Testis (tissue), 2 donors: ENCODE measurements at regions not wholly inside any gene's neighbourhood (a gene's known extent, or its start where the extent isn't known, plus 50 kb on each side); places are given as distances from the start of the nearest gene placed in this dataset.

Experiments
- DNase-seq: peaks from one replicate; pipeline ENCODE4 v3.0.0-alpha.2; 2019
- H3K27ac ChIP-seq, 2 donors: fragments of 200-600 bp; sonication (generic); one replicate each; pipeline ENCODE4 v1.5.1; 2019
- H3K27me3 ChIP-seq: fragments of 200-600 bp; sonication (generic); one replicate; pipeline ENCODE4 v1.5.1; 2019
- H3K36me3 ChIP-seq: fragments of 200-600 bp; sonication (generic); one replicate; pipeline ENCODE4 v1.5.1; 2017; ENCODE audit warnings: low read depth; ENCODE audit errors: missing control alignments
- H3K4me1 ChIP-seq: fragments of 200-600 bp; sonication (generic); one replicate; pipeline ENCODE4 v1.5.1; 2019
- H3K4me3 ChIP-seq, 2 donors: fragments of 200-600 bp; sonication (generic); one replicate each; pipeline ENCODE4 v1.5.1; 2017 to 2019
- H3K9me3 ChIP-seq: fragments of 200-600 bp; sonication (generic); one replicate; pipeline ENCODE4 v1.5.1; 2017
- POLR2A ChIP-seq: fragments of 450-650 bp; IDR thresholded peaks from one replicate; pipeline ENCODE4 v1.6.1; 2017; ENCODE audit warnings: antibody characterized with exemption, mild to moderate bottlenecking, moderate library complexity
- WGBS, 2 donors: methylation state at CpG; one replicate each; pipeline ENCODE4 v1.1.5; 2018; 5-methylcytosine and 5-hydroxymethylcytosine counted together
- intact Hi-C: fragments of 100-400 bp; cut with DNase I; formaldehyde crosslinking; loops from one replicate; pipeline ENCODE4 v1.15.1; 2023; ENCODE audit warnings: low total_unique reads
- TF ChIP-seq, protein P1 (sequence below), 3 experiments: fragments of 450-650 bp in 2 of 3; fragments of 200-600 bp in 1 of 3; sonication (generic) in 1 of 3; IDR thresholded peaks; one replicate each; pipeline ENCODE4 v1.5.1; 2016 to 2019; ENCODE audit warnings: antibody characterized with exemption in 3 of 3, mild to moderate bottlenecking in 2 of 3, moderate library complexity in 1 of 3

DNA sequence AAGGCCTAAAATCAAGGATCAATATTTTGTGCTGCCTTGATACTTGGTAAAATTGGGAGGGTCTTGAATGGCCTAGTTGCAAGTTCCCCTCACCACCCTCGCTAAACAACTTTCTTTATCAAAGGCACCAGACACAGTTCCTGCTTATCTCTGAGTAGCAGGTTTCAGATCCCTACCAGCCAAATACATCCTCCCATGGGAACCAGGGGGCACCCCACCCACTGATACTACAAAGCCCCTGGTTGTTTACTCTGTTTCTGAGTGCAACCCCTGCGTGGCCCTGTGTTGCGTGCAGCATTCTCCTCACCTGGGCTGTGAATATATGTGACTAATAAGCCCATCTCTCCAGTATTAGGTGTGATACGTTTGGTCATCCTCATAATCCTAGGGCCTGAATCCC, 314.9 kb downstream of the DRD1 start:
- intact Hi-C loops = no loop called here
- Histone ChIP-seq H3K27me3 (no peaks in the 10 kb centered on the region), H3K4me3 (no peak overlapping the region), H3K4me1 (no peaks in the 10 kb centered on the region), H3K36me3 (no peaks in the 10 kb centered on the region), H3K27ac (no peak overlapping the region), H3K9me3 (no peaks in the 10 kb centered on the region)
- WGBS, 2 donors = 83 to 85% methylated on average over 4 of the region's 4 CpGs
- TF ChIP-seq POLR2A = no peak
- TF ChIP-seq, protein P1, sequence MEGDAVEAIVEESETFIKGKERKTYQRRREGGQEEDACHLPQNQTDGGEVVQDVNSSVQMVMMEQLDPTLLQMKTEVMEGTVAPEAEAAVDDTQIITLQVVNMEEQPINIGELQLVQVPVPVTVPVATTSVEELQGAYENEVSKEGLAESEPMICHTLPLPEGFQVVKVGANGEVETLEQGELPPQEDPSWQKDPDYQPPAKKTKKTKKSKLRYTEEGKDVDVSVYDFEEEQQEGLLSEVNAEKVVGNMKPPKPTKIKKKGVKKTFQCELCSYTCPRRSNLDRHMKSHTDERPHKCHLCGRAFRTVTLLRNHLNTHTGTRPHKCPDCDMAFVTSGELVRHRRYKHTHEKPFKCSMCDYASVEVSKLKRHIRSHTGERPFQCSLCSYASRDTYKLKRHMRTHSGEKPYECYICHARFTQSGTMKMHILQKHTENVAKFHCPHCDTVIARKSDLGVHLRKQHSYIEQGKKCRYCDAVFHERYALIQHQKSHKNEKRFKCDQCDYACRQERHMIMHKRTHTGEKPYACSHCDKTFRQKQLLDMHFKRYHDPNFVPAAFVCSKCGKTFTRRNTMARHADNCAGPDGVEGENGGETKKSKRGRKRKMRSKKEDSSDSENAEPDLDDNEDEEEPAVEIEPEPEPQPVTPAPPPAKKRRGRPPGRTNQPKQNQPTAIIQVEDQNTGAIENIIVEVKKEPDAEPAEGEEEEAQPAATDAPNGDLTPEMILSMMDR (IDR thresholded peaks at IDR 0.05) = no peak
- no peak for DNase-seq

DNA sequence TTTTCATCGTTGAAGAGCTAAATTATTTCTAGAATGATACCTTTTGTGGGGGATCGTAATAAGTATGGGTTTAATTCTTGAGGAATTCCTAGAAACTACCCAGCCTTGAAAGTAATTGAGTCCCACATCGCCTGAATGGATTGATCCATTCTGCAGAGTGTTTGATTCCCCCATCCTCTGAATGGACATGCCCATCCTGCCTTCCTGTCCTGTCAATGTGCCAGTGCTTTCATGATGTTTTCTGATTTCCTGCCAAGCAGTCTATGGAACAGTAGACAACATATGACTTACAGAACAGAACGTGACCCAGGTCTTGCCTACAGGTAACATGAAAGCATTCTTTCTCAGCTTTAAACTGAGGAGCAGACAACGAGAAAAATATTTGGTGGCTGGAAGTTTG, 319.2 kb downstream of the DRD1 start:
- TF ChIP-seq, protein P1 (IDR thresholded peaks at IDR 0.05) = no peak
- TF ChIP-seq POLR2A = no peak
- intact Hi-C loops = no loop called here
- no peaks in the 10 kb centered on the region for H3K4me1 ChIP-seq

DNA sequence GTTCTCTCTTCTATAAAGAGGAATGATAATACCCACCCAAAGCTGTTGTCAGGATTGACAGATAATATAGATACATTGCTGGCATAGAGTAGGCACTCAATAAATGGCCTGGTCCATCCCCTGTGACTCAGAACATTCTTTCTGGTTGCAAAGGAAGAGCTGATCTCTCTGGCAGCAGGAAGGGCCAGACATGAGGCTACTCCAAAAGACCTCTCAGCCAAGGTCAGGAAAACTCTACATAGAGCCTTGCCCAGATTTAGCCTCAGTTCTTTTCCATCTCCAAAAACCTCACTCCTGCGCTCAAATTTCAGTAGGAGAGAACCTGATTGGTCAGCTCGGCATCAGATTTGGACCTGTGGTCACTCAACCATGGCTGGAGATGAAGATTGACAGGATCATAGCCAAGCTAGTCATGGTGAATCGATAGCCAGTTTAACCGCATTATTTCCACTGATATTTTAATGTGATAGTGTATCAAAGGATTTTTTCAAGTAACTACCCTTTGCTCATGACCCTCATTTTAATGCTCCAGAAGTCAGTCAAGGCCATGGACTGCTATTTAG, 319.6 kb downstream of the DRD1 start:
- Histone ChIP-seq H3K36me3 (no peaks in the 10 kb centered on the region), H3K4me1 (no peaks in the 10 kb centered on the region), H3K4me3 (no peak overlapping the region), H3K9me3 (no peaks in the 10 kb centered on the region), H3K27me3 (no peaks in the 10 kb centered on the region), H3K27ac (no peak overlapping the region)
- no peak for TF ChIP-seq POLR2A
- TF ChIP-seq, protein P1 (IDR thresholded peaks at IDR 0.05) = no peak
- no peak for DNase-seq
- 80 to 97% methylated on average over 4 of the region's 4 CpGs for WGBS, 2 donors
- intact Hi-C loops = no loop called here

More for the DNA sequence above, 319.2 kb downstream of the DRD1 start:
- H3K27ac ChIP-seq = no peak overlapping the region
- H3K27me3 ChIP-seq = no peaks in the 10 kb centered on the region
- 80 to 84% methylated on average over 5 of the region's 5 CpGs for WGBS, 2 donors
- no peaks in the 10 kb centered on the region for H3K9me3 ChIP-seq
- no peak for DNase-seq
- H3K4me3 ChIP-seq = no peak overlapping the region
- H3K36me3 ChIP-seq = no peaks in the 10 kb centered on the region

DNA sequence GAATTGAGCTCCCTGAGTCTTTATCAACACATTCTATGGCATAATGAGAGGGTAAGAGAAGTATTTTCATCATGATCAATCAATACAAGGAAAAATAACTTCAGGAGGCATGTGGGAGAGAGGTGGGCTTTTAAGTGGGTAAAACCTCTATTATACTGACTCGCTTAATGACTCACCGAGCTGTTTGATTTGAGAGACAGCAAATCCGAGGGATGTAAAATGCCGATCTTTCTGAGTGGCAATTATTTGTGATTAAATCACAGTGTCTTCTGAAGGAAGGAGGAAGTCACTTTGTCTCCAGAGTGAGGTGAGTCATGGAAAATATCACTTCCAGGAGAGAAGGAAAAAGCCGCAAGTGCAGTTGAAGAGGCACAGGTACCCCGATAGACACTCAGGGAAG, 320.4 kb downstream of the DRD1 start:
- no peaks in the 10 kb centered on the region for H3K27me3 ChIP-seq
- no peaks in the 10 kb centered on the region for H3K9me3 ChIP-seq
- DNase-seq = no peak
- intact Hi-C loops = no loop called here
- H3K36me3 ChIP-seq = no peaks in the 10 kb centered on the region
- no peak for TF ChIP-seq POLR2A
- TF ChIP-seq, protein P1 (IDR thresholded peaks at IDR 0.05) = no peak
- H3K4me1 ChIP-seq = no peaks in the 10 kb centered on the region
- H3K27ac ChIP-seq = no peak overlapping the region
- H3K4me3 ChIP-seq = no peak overlapping the region
- WGBS, 2 donors = 84 to 86% methylated on average over 6 of the region's 6 CpGs

DNA sequence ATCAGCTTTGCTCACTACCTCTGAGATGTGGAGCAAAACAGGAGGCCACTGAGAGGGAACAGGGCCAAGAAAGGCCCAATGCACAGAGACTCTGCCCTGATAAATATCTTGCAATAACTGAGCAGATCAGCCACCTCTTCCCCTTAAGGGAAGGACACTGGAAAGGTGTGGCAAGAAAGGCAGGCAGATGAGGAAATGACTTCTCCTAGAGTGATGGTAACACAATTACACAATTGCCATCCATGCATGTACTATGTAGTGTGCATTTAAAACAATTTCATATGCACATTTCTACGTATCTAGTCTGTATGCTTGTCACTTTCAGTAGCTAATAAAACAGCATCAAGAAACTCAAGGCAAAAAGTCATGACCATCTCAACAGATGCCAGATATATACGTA, 322.5 kb downstream of the DRD1 start:
- H3K27ac ChIP-seq = no peak overlapping the region
- whole genome bisulfite sequencing, 2 donors = 87 to 89% methylated on average over 2 of the region's 2 CpGs
- no peaks in the 10 kb centered on the region for H3K4me1 ChIP-seq
- H3K4me3 ChIP-seq = no peak overlapping the region
- no peak for DNase-seq
- intact Hi-C loops = no loop called here
- H3K36me3 ChIP-seq = no peaks in the 10 kb centered on the region
- TF ChIP-seq, protein P1 (IDR thresholded peaks at IDR 0.05) = no peak
- no peak for TF ChIP-seq POLR2A
- no peaks in the 10 kb centered on the region for H3K27me3 ChIP-seq
- no peaks in the 10 kb centered on the region for H3K9me3 ChIP-seq
